HFFc6 (cell line): ENCODE measurements at regions not wholly inside any gene's neighbourhood (a gene's known extent, or its start where the extent isn't known, plus 50 kb on each side); places are given as distances from the start of the nearest gene placed in this dataset.

Source experiments
- DNase-seq: peaks from one replicate; pipeline ENCODE4 v3.0.0-alpha.2; 2018
- H3K27ac Mint-ChIP-seq: 2 replicates; pipeline ENCODE4 v1.8.0; 2020; ENCODE audit warnings: mild to moderate bottlenecking, mixed read lengths
- H3K27me3 Mint-ChIP-seq: 2 replicates; pipeline ENCODE4 v1.8.0; 2021; ENCODE audit warnings: mild to moderate bottlenecking, moderate library complexity, mixed read lengths; ENCODE audit not compliant: insufficient read depth
- H3K36me3 Mint-ChIP-seq: 2 replicates; pipeline ENCODE4 v1.8.0; 2021; ENCODE audit warnings: low read depth, mixed read lengths
- H3K4me1 Mint-ChIP-seq: 2 replicates; pipeline ENCODE4 v1.8.0; 2020; ENCODE audit warnings: low read depth, mixed read lengths
- H3K4me3 Mint-ChIP-seq: 2 replicates; pipeline ENCODE4 v1.8.0; 2020; ENCODE audit warnings: mild to moderate bottlenecking, moderate library complexity, mixed read lengths
- H3K9me3 Mint-ChIP-seq: 2 replicates; pipeline ENCODE4 v1.8.0; 2020; ENCODE audit warnings: mild to moderate bottlenecking, mixed read lengths
- CTCF ChIP-seq: fragments of 200-600 bp; sonication (generic); IDR thresholded peaks from 2 replicates; pipeline ENCODE4 v1.5.0; 2021; ENCODE audit warnings: antibody characterized with exemption, mild to moderate bottlenecking

- no peak for TF ChIP-seq CTCF
- peaks cover 4% of the 10 kb centered on the region; the same call in 1 of the 2 replicates for H3K9me3 Mint-ChIP-seq
- peak overlapping the region; percentile 3; the same call in 1 of the 2 replicates for H3K27ac Mint-ChIP-seq
- H3K4me1 Mint-ChIP-seq = peaks cover 61% of the 10 kb centered on the region
- DNase-seq = no peak
- H3K4me3 Mint-ChIP-seq = no peak overlapping the region
- no peaks in the 10 kb centered on the region; the same call in 1 of the 2 replicates for H3K36me3 Mint-ChIP-seq
- H3K27me3 Mint-ChIP-seq = no peaks in the 10 kb centered on the region; the same call in 1 of the 2 replicates
These were observed 55.6 kb upstream of the PTHLH start for GRCh38 chr12:28027947-28028724.

- H3K36me3 Mint-ChIP-seq = no peaks in the 10 kb centered on the region
- H3K9me3 Mint-ChIP-seq = no peaks in the 10 kb centered on the region
- DNase-seq = peak; percentile 68
- peak overlapping the region; percentile 93 for H3K27ac Mint-ChIP-seq
- TF ChIP-seq CTCF = no peak
- peaks cover 1% of the 10 kb centered on the region; the same call in 1 of the 2 replicates for H3K27me3 Mint-ChIP-seq
- peaks cover 40% of the 10 kb centered on the region for H3K4me1 Mint-ChIP-seq
- peak overlapping the region; percentile 45 for H3K4me3 Mint-ChIP-seq
These were observed 60.4 kb upstream of the PTHLH start for GRCh38 chr12:28032811-28033537.

- Mint-ChIP-seq H3K4me3 (peak overlapping the region; percentile 45), H3K27ac (peak overlapping the region; percentile 93), H3K27me3 (peaks cover 1% of the 10 kb centered on the region; the same call in 1 of the 2 replicates), H3K9me3 (no peaks in the 10 kb centered on the region), H3K36me3 (no peaks in the 10 kb centered on the region), H3K4me1 (peaks cover 38% of the 10 kb centered on the region)
- no peak for TF ChIP-seq CTCF
- DNase-seq = peak; percentile 32
These were observed 61.0 kb upstream of the PTHLH start for GRCh38 chr12:28033538-28033915.

- Mint-ChIP-seq H3K4me1 (peaks cover 38% of the 10 kb centered on the region), H3K4me3 (no peak overlapping the region), H3K27me3 (peaks cover 1% of the 10 kb centered on the region; the same call in 1 of the 2 replicates), H3K36me3 (no peaks in the 10 kb centered on the region), H3K9me3 (no peaks in the 10 kb centered on the region), H3K27ac (peak overlapping the region; percentile 93)
- no peak for DNase-seq
- TF ChIP-seq CTCF = no peak
These were observed 61.7 kb upstream of the PTHLH start for GRCh38 chr12:28034271-28034670.

- Mint-ChIP-seq H3K27ac (peak overlapping the region; percentile 71), H3K9me3 (no peaks in the 10 kb centered on the region), H3K4me3 (no peak overlapping the region), H3K36me3 (no peaks in the 10 kb centered on the region), H3K4me1 (peaks cover 38% of the 10 kb centered on the region), H3K27me3 (peaks cover 1% of the 10 kb centered on the region; the same call in 1 of the 2 replicates)
- TF ChIP-seq CTCF = no peak
- DNase-seq = peak; percentile 68
These were observed 63.0 kb upstream of the PTHLH start for GRCh38 chr12:28035500-28035899.
